Subcutaneous abdominal adipose tissue (tissue), 5 donors: ENCODE measurements at regions not wholly inside any gene's neighbourhood (a gene's known extent, or its start where the extent isn't known, plus 50 kb on each side); places are given as distances from the start of the nearest gene placed in this dataset.

ENCODE experiments used
- H3K27ac ChIP-seq: one replicate; pipeline ENCODE4 v1.7.0; 2013; ENCODE audit warnings: low read depth, mild to moderate bottlenecking, inconsistent platforms, low read length, moderate library complexity
- H3K27me3 ChIP-seq, 5 donors: one replicate each; pipeline ENCODE4 v1.7.0; 2013; ENCODE audit warnings: low read length in 5 of 5, inconsistent platforms in 1 of 5; ENCODE audit not compliant: control insufficient read depth in 5 of 5, insufficient read depth in 4 of 5
- H3K36me3 ChIP-seq, 5 donors: one replicate each; pipeline ENCODE4 v1.7.0; 2013; ENCODE audit warnings: low read length in 5 of 5; ENCODE audit not compliant: control insufficient read depth in 5 of 5, insufficient read depth in 5 of 5
- H3K4me1 ChIP-seq, 5 donors: one replicate each; pipeline ENCODE4 v1.7.0; 2013; ENCODE audit warnings: low read length in 5 of 5, mild to moderate bottlenecking in 3 of 5, moderate library complexity in 1 of 5; ENCODE audit not compliant: control insufficient read depth in 5 of 5, insufficient read depth in 5 of 5
- H3K4me3 ChIP-seq, 5 donors: one replicate each; pipeline ENCODE4 v1.7.0; 2013; ENCODE audit warnings: low read length in 5 of 5, low read depth in 1 of 5
- H3K9ac ChIP-seq, 5 donors: one replicate each; pipeline ENCODE4 v1.7.0; 2013; ENCODE audit warnings: low read length in 5 of 5, mild to moderate bottlenecking in 4 of 5, moderate library complexity in 3 of 5
- H3K9me3 ChIP-seq, 5 donors: one replicate each; pipeline ENCODE4 v1.7.0; 2013; ENCODE audit warnings: low read length in 5 of 5; ENCODE audit not compliant: control insufficient read depth in 5 of 5
- donor health status: healthy.
- donor health status: healthy.
- donor health status: healthy.
- donor health status: healthy.
- donor health status: healthy.

- Histone ChIP-seq H3K9me3 (peaks cover 0 to 4% (median 0%) of the 10 kb centered on the region in 5 donors), H3K27ac (no peak overlapping the region)
These were observed 266.1 kb upstream of the MEX3C start for GRCh38 chr18:51463483-51464136.

DNA sequence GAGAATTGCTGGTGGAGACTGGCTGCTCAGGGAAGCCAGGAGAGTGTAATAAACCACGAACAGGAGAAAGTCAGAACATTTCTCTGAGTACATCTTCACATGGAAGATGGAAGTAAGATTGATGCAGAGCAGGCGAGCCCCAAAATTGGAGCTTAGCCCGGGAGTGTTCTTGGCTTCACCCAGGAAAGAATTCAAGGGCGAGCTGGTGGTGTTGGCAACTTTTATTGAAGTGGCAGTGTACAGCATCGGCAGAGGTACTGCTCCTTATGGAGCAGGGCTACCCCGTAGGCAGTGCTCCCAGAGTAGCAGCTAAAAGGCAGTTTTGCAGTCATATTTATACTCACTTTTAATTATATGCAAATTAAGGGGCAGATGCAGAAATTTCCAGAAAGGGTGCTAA, 281.4 kb upstream of the MEX3C start:
- H3K27ac ChIP-seq, result no peak overlapping the region
- H3K4me1 ChIP-seq, result peaks cover 0 to 3% (median 0%) of the 10 kb centered on the region in 5 donors
- H3K36me3 ChIP-seq, result no peaks in the 10 kb centered on the region

More at GRCh38 chr18:51463483-51464136, 266.1 kb upstream of the MEX3C start:
- no peaks in the 10 kb centered on the region for H3K36me3 ChIP-seq
- no peak overlapping the region for H3K9ac ChIP-seq
- no peak overlapping the region for H3K4me3 ChIP-seq
- no peaks in the 10 kb centered on the region for H3K4me1 ChIP-seq
- H3K27me3 ChIP-seq, result peaks cover 0 to 3% (median 0%) of the 10 kb centered on the region in 5 donors

DNA sequence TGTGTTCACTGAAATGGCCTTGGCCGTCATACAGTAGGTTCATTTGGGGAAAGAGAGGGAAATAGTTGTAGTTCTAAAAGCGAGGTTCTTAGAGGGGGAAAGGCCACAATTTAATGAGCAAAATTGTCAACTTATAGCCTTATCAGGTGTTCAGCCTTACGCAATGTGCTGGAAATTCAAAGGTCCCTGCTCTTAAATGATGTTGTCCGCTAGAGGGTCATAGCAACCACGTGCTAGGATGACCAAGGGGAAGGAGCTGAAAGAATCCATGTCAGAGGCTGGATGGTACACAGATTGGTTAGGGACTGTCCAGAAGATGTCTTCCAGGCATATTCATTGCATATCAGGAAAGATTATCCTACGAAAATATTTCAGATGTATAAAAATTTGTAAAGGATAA, 282.3 kb upstream of the MEX3C start:
- no peak overlapping the region for H3K27ac ChIP-seq
- no peaks in the 10 kb centered on the region for H3K27me3 ChIP-seq

More for the DNA sequence above, 281.4 kb upstream of the MEX3C start:
- Histone ChIP-seq H3K4me3 (no peak overlapping the region), H3K9ac (no peak overlapping the region), H3K9me3 (no peaks in the 10 kb centered on the region), H3K27me3 (no peaks in the 10 kb centered on the region)

DNA sequence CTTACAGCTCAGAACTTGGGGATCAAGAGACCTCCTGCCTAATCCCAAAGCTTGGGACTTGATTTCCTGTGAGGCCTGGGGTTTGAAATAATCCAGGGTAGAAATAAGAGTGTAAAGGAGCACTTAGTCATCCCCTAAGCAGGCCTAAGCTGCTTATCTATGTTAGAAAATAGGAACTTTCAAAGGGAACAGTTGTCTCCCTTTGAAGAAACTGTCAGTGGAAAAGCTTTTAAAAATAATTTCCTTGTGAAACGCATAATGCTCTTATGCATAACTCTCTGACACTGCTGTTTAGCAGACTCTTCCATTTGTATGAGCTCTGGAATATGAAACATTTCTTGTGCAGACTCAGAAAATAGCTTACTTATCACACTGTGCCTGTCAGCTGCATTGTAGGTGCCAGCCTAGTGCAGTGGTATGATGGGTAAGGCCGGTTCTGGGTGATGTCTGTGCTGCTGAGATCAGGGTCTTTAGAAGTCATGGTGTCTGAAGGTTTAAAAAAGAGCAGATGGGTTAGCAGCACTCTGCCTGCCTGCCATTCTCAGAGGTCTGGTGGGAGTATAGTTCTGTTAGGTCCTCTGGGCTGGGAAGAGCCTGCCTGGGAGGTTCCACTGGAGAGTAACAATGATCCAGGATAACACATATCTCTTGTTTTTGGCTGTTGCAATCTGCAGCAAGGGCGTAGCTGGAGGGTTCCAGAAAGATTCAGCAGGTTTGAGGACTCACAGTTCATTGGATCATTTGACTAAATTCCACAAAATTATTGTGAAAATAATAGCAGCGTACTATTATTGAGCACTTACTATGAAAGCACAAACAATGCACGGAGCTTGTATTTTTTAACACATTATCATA, 283.2 kb upstream of the MEX3C start:
- no peak overlapping the region for H3K4me3 ChIP-seq
- H3K9ac ChIP-seq, result no peak overlapping the region
- H3K27ac ChIP-seq, result no peak overlapping the region
- H3K9me3 ChIP-seq, result no peaks in the 10 kb centered on the region
- no peaks in the 10 kb centered on the region for H3K4me1 ChIP-seq
- no peaks in the 10 kb centered on the region for H3K27me3 ChIP-seq
- no peaks in the 10 kb centered on the region for H3K36me3 ChIP-seq

More for the DNA sequence above, 282.3 kb upstream of the MEX3C start:
- Histone ChIP-seq H3K9me3 (no peaks in the 10 kb centered on the region), H3K4me3 (no peak overlapping the region), H3K9ac (no peak overlapping the region), H3K36me3 (no peaks in the 10 kb centered on the region), H3K4me1 (peaks cover 0 to 3% (median 0%) of the 10 kb centered on the region in 5 donors)

DNA sequence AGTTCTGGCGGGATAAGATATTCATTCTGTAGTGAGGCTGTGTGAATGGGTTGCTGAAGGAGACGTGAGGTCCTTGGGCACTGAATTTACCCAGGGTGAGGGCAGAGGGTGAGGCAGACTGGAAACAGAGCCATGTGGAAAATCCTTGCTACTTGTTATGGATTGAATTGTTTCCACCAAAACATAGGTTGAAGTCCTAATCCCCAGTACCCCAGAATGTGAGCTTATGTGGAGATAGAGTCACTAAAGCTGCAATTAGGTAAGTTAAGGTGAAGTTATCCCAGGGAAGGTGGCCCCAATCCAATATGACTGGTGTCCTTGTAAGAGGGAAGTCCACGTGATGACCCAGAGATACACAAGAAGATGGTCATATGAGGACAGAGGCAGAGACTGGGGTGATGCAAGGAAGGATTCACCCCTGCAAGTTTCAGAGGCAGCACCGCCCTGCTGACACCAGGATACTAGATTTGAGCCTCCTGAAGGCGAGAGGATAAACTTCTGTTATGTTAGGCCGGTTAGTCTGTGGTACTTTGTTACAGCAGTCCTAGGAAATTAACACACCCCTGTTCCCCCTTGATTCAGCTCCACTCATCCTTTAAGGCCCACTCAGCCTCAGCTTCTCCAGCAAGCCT, 289.4 kb upstream of the MEX3C start:
- Histone ChIP-seq H3K36me3 (no peaks in the 10 kb centered on the region), H3K27me3 (no peaks in the 10 kb centered on the region), H3K9me3 (no peaks in the 10 kb centered on the region), H3K4me1 (peaks cover 0 to 8% (median 0%) of the 10 kb centered on the region in 5 donors), H3K9ac (no peak overlapping the region), H3K4me3 (no peak overlapping the region), H3K27ac (no peak overlapping the region)

GRCh38 chr18:51490417-51490816, 292.9 kb upstream of the MEX3C start:
- Histone ChIP-seq H3K4me3 (no peak overlapping the region), H3K9ac (no peak overlapping the region), H3K27ac (no peak overlapping the region), H3K36me3 (no peaks in the 10 kb centered on the region), H3K4me1 (peaks cover 0 to 19% (median 0%) of the 10 kb centered on the region in 5 donors), H3K9me3 (no peaks in the 10 kb centered on the region), H3K27me3 (no peaks in the 10 kb centered on the region)

- H3K4me1 ChIP-seq, result peaks cover 0 to 19% (median 0%) of the 10 kb centered on the region in 5 donors
- no peaks in the 10 kb centered on the region for H3K9me3 ChIP-seq
- no peaks in the 10 kb centered on the region for H3K27me3 ChIP-seq
These were observed 293.4 kb upstream of the MEX3C start for GRCh38 chr18:51490860-51491259.

GRCh38 chr18:51491678-51492372, 294.3 kb upstream of the MEX3C start:
- Histone ChIP-seq H3K4me1 (peaks cover 0 to 19% (median 0%) of the 10 kb centered on the region in 5 donors), H3K9ac (no peak overlapping the region), H3K27ac (no peak overlapping the region), H3K9me3 (no peaks in the 10 kb centered on the region), H3K27me3 (no peaks in the 10 kb centered on the region), H3K36me3 (no peaks in the 10 kb centered on the region), H3K4me3 (no peak overlapping the region)

More at GRCh38 chr18:51490860-51491259, 293.4 kb upstream of the MEX3C start:
- Histone ChIP-seq H3K4me3 (no peak overlapping the region), H3K36me3 (no peaks in the 10 kb centered on the region), H3K27ac (no peak overlapping the region), H3K9ac (no peak overlapping the region)

DNA sequence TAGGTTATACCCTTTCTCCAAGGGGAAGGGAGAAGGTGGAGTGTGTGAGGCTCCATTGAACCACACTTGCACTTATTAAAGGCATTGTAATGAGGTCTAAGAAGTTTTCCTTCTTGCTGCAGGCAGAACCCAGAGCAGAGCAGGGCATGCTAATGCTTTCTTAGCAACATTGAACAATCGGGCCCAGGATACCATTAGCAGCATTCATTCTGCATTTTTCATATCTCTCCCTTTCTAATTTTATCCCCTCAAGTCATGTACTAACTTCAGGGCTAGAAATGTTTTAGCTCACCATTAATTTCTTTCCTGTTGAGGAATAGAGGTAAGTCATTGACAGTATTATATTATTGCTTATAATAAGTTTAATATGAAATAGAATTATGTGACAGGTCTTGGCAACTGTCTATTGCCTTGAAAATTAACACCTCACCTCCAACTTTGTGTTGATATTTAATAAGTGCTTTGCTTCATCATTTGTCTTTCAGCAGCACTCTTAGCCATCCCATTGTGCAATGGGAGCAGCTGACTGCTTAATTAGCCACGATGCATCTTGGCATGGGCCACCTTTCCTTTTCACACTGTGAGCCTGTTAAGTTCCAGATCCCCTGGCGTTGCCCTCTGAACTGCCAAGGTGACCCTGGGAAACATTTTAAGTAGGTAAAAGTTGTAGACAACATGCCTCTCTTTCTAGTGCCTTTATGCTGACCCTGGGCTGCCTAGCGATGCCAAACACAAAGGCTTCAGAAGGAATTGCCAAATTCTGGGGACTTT, 300.8 kb upstream of the MEX3C start:
- no peaks in the 10 kb centered on the region for H3K36me3 ChIP-seq
- H3K4me3 ChIP-seq, result no peak overlapping the region
- H3K9me3 ChIP-seq, result no peaks in the 10 kb centered on the region
- peaks cover 0 to 4% (median 0%) of the 10 kb centered on the region in 5 donors for H3K27me3 ChIP-seq
- H3K9ac ChIP-seq, result no peak overlapping the region
- no peak overlapping the region for H3K27ac ChIP-seq
- no peaks in the 10 kb centered on the region for H3K4me1 ChIP-seq
